Stimulated activated CD4-positive, alpha-beta T cell treated with anti-CD3 and anti-CD28 coated beads, Interleukin-12 subunit alpha, Interleukin-12 subunit beta, amount 100 ng/mL, for 48 hours (primary cell): ENCODE measurements at regions not wholly inside any gene's neighbourhood (a gene's known extent, or its start where the extent isn't known, plus 50 kb on each side); places are given as distances from the start of the nearest gene placed in this dataset.

Experiments used
- DNase-seq, 3 donors: peaks; one replicate each; pipeline ENCODE4 v3.0.0-alpha.2; 2020; ENCODE audit warnings: low read depth in 2 of 3, low spot score in 1 of 3

- no peak for DNase-seq
Observed at GRCh38 chr12:89971880-89972279, 263.2 kb upstream of the ATP2B1 start.

GRCh38 chr12:89970722-89971121 is 262.1 kb upstream of the ATP2B1 start:
- no peak for DNase-seq

- no peak for DNase-seq
Observed at GRCh38 chr12:89969093-89969492, 260.5 kb upstream of the ATP2B1 start.

GRCh38 chr12:89968151-89968700 is 259.6 kb upstream of the ATP2B1 start:
- no peak for DNase-seq

GRCh38 chr12:89966495-89967240 is 258.0 kb upstream of the ATP2B1 start:
- no peak for DNase-seq

- DNase-seq: no peak
Observed at GRCh38 chr12:89965993-89966392, 257.4 kb upstream of the ATP2B1 start.

- DNase-seq: no peak
Observed at GRCh38 chr12:89962648-89963047, 254.0 kb upstream of the ATP2B1 start.

- DNase-seq: no peak
Observed at GRCh38 chr12:89960607-89961394, 252.2 kb upstream of the ATP2B1 start.

- DNase-seq: no peak
Observed at GRCh38 chr12:89960011-89960507, 251.4 kb upstream of the ATP2B1 start.

- no peak for DNase-seq
Observed at GRCh38 chr12:89959179-89959578, 250.5 kb upstream of the ATP2B1 start.

GRCh38 chr12:89954259-89954658 is 245.6 kb upstream of the ATP2B1 start:
- DNase-seq: no peak

- no peak for DNase-seq
Observed at GRCh38 chr12:89951694-89952060, 243.0 kb upstream of the ATP2B1 start.

- DNase-seq: no peak
Observed at GRCh38 chr12:89951050-89951693, 242.5 kb upstream of the ATP2B1 start.

- no peak for DNase-seq
Observed at GRCh38 chr12:89950421-89950820, 241.8 kb upstream of the ATP2B1 start.

- DNase-seq: peak in 1 of 3 donors; percentile 42
Observed at GRCh38 chr12:89949457-89950195, 241.0 kb upstream of the ATP2B1 start.

GRCh38 chr12:89948271-89949175 is 239.9 kb upstream of the ATP2B1 start:
- DNase-seq: no peak

GRCh38 chr12:89947437-89948270 is 239.0 kb upstream of the ATP2B1 start:
- no peak for DNase-seq

GRCh38 chr12:89946518-89947135 is 238.0 kb upstream of the ATP2B1 start:
- no peak for DNase-seq

GRCh38 chr12:89945123-89945522 is 236.5 kb upstream of the ATP2B1 start:
- DNase-seq: no peak
